ENCODE measurements at regions not wholly inside any gene's neighbourhood (a gene's known extent, or its start where the extent isn't known, plus 50 kb on each side); places are given as distances from the start of the nearest gene placed in this dataset.

DNA sequence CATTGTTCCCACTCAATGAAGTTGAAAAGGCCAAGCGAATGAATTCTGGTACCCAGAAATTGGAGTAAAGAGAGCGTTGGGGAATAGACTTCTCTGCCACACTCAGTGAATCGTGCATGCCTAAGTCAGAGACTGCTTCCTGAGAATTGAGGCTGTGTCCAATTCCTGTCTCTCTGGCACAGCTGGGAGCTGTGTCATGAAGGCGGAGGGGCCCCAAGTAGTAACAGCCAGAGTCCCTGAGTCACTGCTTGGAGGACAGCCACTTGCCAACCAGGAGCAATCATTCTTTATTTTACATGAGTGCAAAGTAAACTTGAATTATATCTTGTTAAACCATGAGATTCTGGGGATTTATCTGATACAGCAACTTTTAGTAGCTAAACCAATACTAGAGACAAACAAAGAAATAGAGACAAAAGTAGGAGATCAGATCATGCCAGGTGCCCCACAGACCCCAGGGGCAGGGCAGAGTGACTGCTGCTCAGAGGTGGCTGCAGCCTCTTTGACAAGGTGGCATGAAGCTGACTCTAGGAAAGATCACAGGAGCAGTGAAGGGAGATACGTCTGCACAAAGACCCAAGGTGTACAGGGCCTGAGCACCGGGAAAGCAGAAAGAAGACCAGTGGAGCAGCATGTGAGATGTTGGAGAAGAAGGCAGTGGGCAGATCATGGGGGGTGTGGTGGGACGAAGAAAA lies 246.0 kb downstream of the GADD45G start:
- no peak overlapping the region for H3K4me3 ChIP-seq (ENCODE audit: low read depth, low read length, poor library complexity, severe bottlenecking)
- TF ChIP-seq EZH2 (IDR thresholded peaks at IDR 0.05; ENCODE audit: borderline replicate concordance, low read depth, low read length, poor library complexity, severe bottlenecking) = no peak
- TF ChIP-seq, protein P1, sequence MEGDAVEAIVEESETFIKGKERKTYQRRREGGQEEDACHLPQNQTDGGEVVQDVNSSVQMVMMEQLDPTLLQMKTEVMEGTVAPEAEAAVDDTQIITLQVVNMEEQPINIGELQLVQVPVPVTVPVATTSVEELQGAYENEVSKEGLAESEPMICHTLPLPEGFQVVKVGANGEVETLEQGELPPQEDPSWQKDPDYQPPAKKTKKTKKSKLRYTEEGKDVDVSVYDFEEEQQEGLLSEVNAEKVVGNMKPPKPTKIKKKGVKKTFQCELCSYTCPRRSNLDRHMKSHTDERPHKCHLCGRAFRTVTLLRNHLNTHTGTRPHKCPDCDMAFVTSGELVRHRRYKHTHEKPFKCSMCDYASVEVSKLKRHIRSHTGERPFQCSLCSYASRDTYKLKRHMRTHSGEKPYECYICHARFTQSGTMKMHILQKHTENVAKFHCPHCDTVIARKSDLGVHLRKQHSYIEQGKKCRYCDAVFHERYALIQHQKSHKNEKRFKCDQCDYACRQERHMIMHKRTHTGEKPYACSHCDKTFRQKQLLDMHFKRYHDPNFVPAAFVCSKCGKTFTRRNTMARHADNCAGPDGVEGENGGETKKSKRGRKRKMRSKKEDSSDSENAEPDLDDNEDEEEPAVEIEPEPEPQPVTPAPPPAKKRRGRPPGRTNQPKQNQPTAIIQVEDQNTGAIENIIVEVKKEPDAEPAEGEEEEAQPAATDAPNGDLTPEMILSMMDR (conservative IDR thresholded peaks at IDR 0.05; ENCODE audit: low read depth, low read length) = no peak
- intact Hi-C loops (cut with micrococcal nuclease; ENCODE audit: unreplicated experiment) = no loop called here
- no peak overlapping the region for H3K27ac ChIP-seq (ENCODE audit: low read depth, low read length, poor library complexity, severe bottlenecking)
- BruUV-seq (replicated peaks) = no TSS peak
- no peaks in the 10 kb centered on the region for H3K4me1 ChIP-seq (ENCODE audit: insufficient read depth, low read length, poor library complexity, severe bottlenecking)
- H3K9me3 ChIP-seq (ENCODE audit: low read depth, low read length, poor library complexity, severe bottlenecking) = no peaks in the 10 kb centered on the region
- DNase-seq (ENCODE audit: low spot score) = no peak
- no peaks in the 10 kb centered on the region for H3K36me3 ChIP-seq (ENCODE audit: insufficient read depth, low read length, poor library complexity, severe bottlenecking)
- CTCF ChIA-PET = no interaction called here
- POLR2A ChIA-PET (ENCODE audit: low non-redundant PET) = no interaction called here
- no peaks in the 10 kb centered on the region for H3K27me3 ChIP-seq (replicated peaks; ENCODE audit: insufficient read depth, low read depth, low read length, poor library complexity)

DNA sequence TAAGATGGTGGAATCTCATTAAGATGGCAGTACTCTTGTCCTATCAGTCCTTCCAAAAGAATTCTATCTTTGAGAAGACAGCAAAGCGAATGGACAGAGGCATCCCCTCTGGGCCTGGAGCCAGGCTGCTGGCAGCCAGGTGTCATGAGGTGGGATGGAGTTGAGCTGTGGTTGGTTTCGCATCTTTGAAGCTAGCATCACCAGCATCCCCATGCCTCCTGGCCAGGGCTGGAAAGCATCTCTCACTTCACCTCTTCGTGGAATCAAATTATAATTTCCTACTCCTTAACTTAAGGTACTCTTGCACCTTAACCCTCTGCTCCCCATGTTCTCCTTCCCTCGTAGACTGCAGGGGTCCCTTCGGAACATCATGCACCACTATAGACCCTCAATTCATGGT lies 248.3 kb downstream of the GADD45G start:
- H3K4me1 ChIP-seq (ENCODE audit: insufficient read depth, low read length, poor library complexity, severe bottlenecking) = no peaks in the 10 kb centered on the region
- no peaks in the 10 kb centered on the region for H3K27me3 ChIP-seq (replicated peaks; ENCODE audit: insufficient read depth, low read depth, low read length, poor library complexity)
- ChIA-PET POLR2A (ENCODE audit: low non-redundant PET) (no interaction called here), CTCF (no interaction called here)
- DNase-seq (ENCODE audit: low spot score) = no peak
- BruUV-seq (replicated peaks) = no TSS peak
- H3K4me3 ChIP-seq (ENCODE audit: low read depth, low read length, poor library complexity, severe bottlenecking) = no peak overlapping the region
- no peak overlapping the region for H3K27ac ChIP-seq (ENCODE audit: low read depth, low read length, poor library complexity, severe bottlenecking)
- TF ChIP-seq, protein P1 (conservative IDR thresholded peaks at IDR 0.05; ENCODE audit: low read depth, low read length) = no peak
- no peak for TF ChIP-seq EZH2 (IDR thresholded peaks at IDR 0.05; ENCODE audit: borderline replicate concordance, low read depth, low read length, poor library complexity, severe bottlenecking)
- intact Hi-C loops (cut with micrococcal nuclease; ENCODE audit: unreplicated experiment) = no loop called here
- no peaks in the 10 kb centered on the region for H3K9me3 ChIP-seq (ENCODE audit: low read depth, low read length, poor library complexity, severe bottlenecking)
- no peaks in the 10 kb centered on the region for H3K36me3 ChIP-seq (ENCODE audit: insufficient read depth, low read length, poor library complexity, severe bottlenecking)

DNA sequence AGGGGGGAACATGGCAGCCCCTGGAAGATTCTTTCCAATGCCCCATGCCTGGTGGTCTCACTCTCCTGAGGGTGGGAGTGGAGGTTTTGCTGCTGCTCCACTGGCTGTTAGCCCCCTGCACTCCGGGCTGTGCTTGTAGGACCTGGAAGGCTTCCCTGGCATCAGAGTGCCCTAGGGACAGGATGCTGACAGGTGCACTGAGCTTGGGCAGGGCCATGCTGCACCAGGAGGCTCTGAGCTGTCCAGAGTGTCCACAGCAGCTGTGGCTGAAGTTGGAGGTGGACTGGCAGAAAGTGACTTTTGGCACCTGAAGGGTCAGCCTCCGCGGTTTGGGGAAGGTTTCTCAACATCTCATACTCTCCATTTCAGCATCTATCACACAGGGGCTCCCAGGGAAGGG lies 249.1 kb downstream of the GADD45G start:
- no peaks in the 10 kb centered on the region for H3K9me3 ChIP-seq (ENCODE audit: low read depth, low read length, poor library complexity, severe bottlenecking)
- no peak for DNase-seq (ENCODE audit: low spot score)
- no peak for TF ChIP-seq EZH2 (IDR thresholded peaks at IDR 0.05; ENCODE audit: borderline replicate concordance, low read depth, low read length, poor library complexity, severe bottlenecking)
- TF ChIP-seq, protein P1 (conservative IDR thresholded peaks at IDR 0.05; ENCODE audit: low read depth, low read length) = no peak
- no peak overlapping the region for H3K4me3 ChIP-seq (ENCODE audit: low read depth, low read length, poor library complexity, severe bottlenecking)
- intact Hi-C loops (cut with micrococcal nuclease; ENCODE audit: unreplicated experiment) = no loop called here
- no peaks in the 10 kb centered on the region for H3K4me1 ChIP-seq (ENCODE audit: insufficient read depth, low read length, poor library complexity, severe bottlenecking)
- ChIA-PET CTCF (no interaction called here), POLR2A (ENCODE audit: low non-redundant PET) (no interaction called here)
- no TSS peak for BruUV-seq (replicated peaks)
- no peaks in the 10 kb centered on the region for H3K36me3 ChIP-seq (ENCODE audit: insufficient read depth, low read length, poor library complexity, severe bottlenecking)
- no peak overlapping the region for H3K27ac ChIP-seq (ENCODE audit: low read depth, low read length, poor library complexity, severe bottlenecking)
- H3K27me3 ChIP-seq (replicated peaks; ENCODE audit: insufficient read depth, low read depth, low read length, poor library complexity) = no peaks in the 10 kb centered on the region
